ENCODE measurements at regions not wholly inside any gene's neighbourhood (a gene's known extent, or its start where the extent isn't known, plus 50 kb on each side); places are given as distances from the start of the nearest gene placed in this dataset.

- Histone ChIP-seq H3K4me3 (no peak overlapping the region), H3K79me2 (no peaks in the 10 kb centered on the region), H3K4me1 (ENCODE audit: insufficient read depth) (no peaks in the 10 kb centered on the region), H3K4me2 (no peak overlapping the region), H3K27me3 (peaks cover 14% of the 10 kb centered on the region), H3K27ac (no peak overlapping the region), H3K36me3 (replicated peaks; ENCODE audit: insufficient read depth, low read depth) (no peaks in the 10 kb centered on the region), H3K9me2 (replicated peaks; ENCODE audit: insufficient read depth) (no peaks in the 10 kb centered on the region), H4K20me1 (ENCODE audit: insufficient read depth, poor library complexity, severe bottlenecking) (no peaks in the 10 kb centered on the region), H2AFZ (no peak overlapping the region), H3K9me3 (ENCODE audit: low read depth) (no peaks in the 10 kb centered on the region)
- DNase-seq (ENCODE audit: low spot score): no peak
- no peak for TF ChIP-seq EZH2 (IDR thresholded peaks at IDR 0.05; ENCODE audit: borderline replicate concordance)
- TF ChIP-seq EZH2phosphoT487 (IDR thresholded peaks at IDR 0.05; ENCODE audit: low read depth, severe bottlenecking, unreplicated experiment): no peak
- TF ChIP-seq CTCF (IDR thresholded peaks at IDR 0.05; ENCODE audit: poor library complexity): no peak
- 89% methylated on average over 10 of the region's 10 CpGs for WGBS (ENCODE audit: low lambda C conversion rate, missing lambda C conversion rate)
Measured at GRCh38 chr7:26587536-26587935, 276.9 kb downstream of the SKAP2 start.

- Histone ChIP-seq H3K9me3 (ENCODE audit: low read depth) (no peaks in the 10 kb centered on the region), H3K4me2 (no peak overlapping the region), H3K36me3 (replicated peaks; ENCODE audit: insufficient read depth, low read depth) (no peaks in the 10 kb centered on the region), H3K27me3 (peaks cover 14% of the 10 kb centered on the region), H2AFZ (no peak overlapping the region), H3K27ac (no peak overlapping the region), H3K79me2 (no peaks in the 10 kb centered on the region), H4K20me1 (ENCODE audit: insufficient read depth, poor library complexity, severe bottlenecking) (no peaks in the 10 kb centered on the region), H3K4me3 (no peak overlapping the region), H3K9me2 (replicated peaks; ENCODE audit: insufficient read depth) (no peaks in the 10 kb centered on the region), H3K4me1 (ENCODE audit: insufficient read depth) (no peaks in the 10 kb centered on the region)
- TF ChIP-seq CTCF (IDR thresholded peaks at IDR 0.05; ENCODE audit: poor library complexity) (no peak), EZH2 (IDR thresholded peaks at IDR 0.05; ENCODE audit: borderline replicate concordance) (no peak), EZH2phosphoT487 (IDR thresholded peaks at IDR 0.05; ENCODE audit: low read depth, severe bottlenecking, unreplicated experiment) (no peak)
- no peak for DNase-seq (ENCODE audit: low spot score)
- 75% methylated on average over 1 of the region's 1 CpG for WGBS (ENCODE audit: low lambda C conversion rate, missing lambda C conversion rate)
Measured at GRCh38 chr7:26588511-26588910, 275.9 kb downstream of the SKAP2 start.

GRCh38 chr7:26590709-26591108, 273.7 kb downstream of the SKAP2 start:
- no peak overlapping the region for H3K27ac ChIP-seq
- WGBS (ENCODE audit: low lambda C conversion rate, missing lambda C conversion rate): 71% methylated on average over 2 of the region's 2 CpGs

More at GRCh38 chr7:26590709-26591108, 273.7 kb downstream of the SKAP2 start:
- H2AFZ ChIP-seq: no peak overlapping the region
- H3K27me3 ChIP-seq: peaks cover 28% of the 10 kb centered on the region
- no peaks in the 10 kb centered on the region for H3K9me2 ChIP-seq (replicated peaks; ENCODE audit: insufficient read depth)
- H4K20me1 ChIP-seq (ENCODE audit: insufficient read depth, poor library complexity, severe bottlenecking): no peaks in the 10 kb centered on the region
- no peaks in the 10 kb centered on the region for H3K9me3 ChIP-seq (ENCODE audit: low read depth)
- H3K79me2 ChIP-seq: no peaks in the 10 kb centered on the region
- H3K4me3 ChIP-seq: no peak overlapping the region
- H3K36me3 ChIP-seq (replicated peaks; ENCODE audit: insufficient read depth, low read depth): no peaks in the 10 kb centered on the region
- H3K4me2 ChIP-seq: no peak overlapping the region
- TF ChIP-seq EZH2phosphoT487 (IDR thresholded peaks at IDR 0.05; ENCODE audit: low read depth, severe bottlenecking, unreplicated experiment): no peak
- TF ChIP-seq EZH2 (IDR thresholded peaks at IDR 0.05; ENCODE audit: borderline replicate concordance): no peak
- no peak for TF ChIP-seq CTCF (IDR thresholded peaks at IDR 0.05; ENCODE audit: poor library complexity)
- DNase-seq (ENCODE audit: low spot score): no peak
- no peaks in the 10 kb centered on the region for H3K4me1 ChIP-seq (ENCODE audit: insufficient read depth)

Measured in hepatocyte (in vitro differentiated cells).